Gastroesophageal sphincter (tissue), 4 donors: ENCODE measurements at regions not wholly inside any gene's neighbourhood (a gene's known extent, or its start where the extent isn't known, plus 50 kb on each side); places are given as distances from the start of the nearest gene placed in this dataset.

Experiments
- ATAC-seq: fragments of 150-250 bp; one replicate; pipeline ENCODE4 v1.9.1; 2016; ENCODE audit warnings: mild to moderate bottlenecking, moderate library complexity
- H3K27ac ChIP-seq, 4 donors: fragments of 200-600 bp; sonication (generic) in 3 of 4; 1 replicate in 3 of 4; 2 replicates in 1 of 4; pipeline ENCODE4 v1.5.1; 2016 to 2019
- H3K27me3 ChIP-seq: fragments of 200-600 bp; sonication (generic); one replicate; pipeline ENCODE4 v1.5.1; 2019
- H3K36me3 ChIP-seq, 2 donors: fragments of 200-600 bp; sonication (generic); one replicate each; pipeline ENCODE4 v1.5.1; 2019; ENCODE audit warnings: control low read depth in 1 of 2
- H3K4me1 ChIP-seq, 3 donors: fragments of 200-600 bp; sonication (generic); 1 replicate in 2 of 3; 2 replicates in 1 of 3; pipeline ENCODE4 v1.5.1; 2016 to 2019; ENCODE audit warnings: control low read depth in 2 of 3
- H3K4me3 ChIP-seq, 2 donors: fragments of 200-600 bp; sonication (generic); one replicate each; pipeline ENCODE4 v1.5.1; 2019; ENCODE audit warnings: mild to moderate bottlenecking in 1 of 2, moderate library complexity in 1 of 2
- H3K9me3 ChIP-seq, 3 donors: fragments of 200-600 bp; sonication (generic); one replicate each; pipeline ENCODE4 v1.5.1; 2017 to 2019; ENCODE audit warnings: control low read depth in 2 of 3
- EP300 ChIP-seq: sonication (generic); formaldehyde crosslinking; IDR thresholded peaks from one replicate; pipeline ENCODE4 v1.6.1; 2017; ENCODE audit warnings: antibody characterized with exemption, mild to moderate bottlenecking
- POLR2A ChIP-seq, 2 donors: fragments of 450-650 bp; IDR thresholded peaks; one replicate each; pipeline ENCODE4 v1.6.1; 2017; ENCODE audit warnings: antibody characterized with exemption in 2 of 2, mild to moderate bottlenecking in 2 of 2, moderate library complexity in 1 of 2
- POLR2AphosphoS5 ChIP-seq: sonication (generic); formaldehyde crosslinking; IDR thresholded peaks from one replicate; pipeline ENCODE4 v1.6.1; 2017; ENCODE audit warnings: antibody characterized with exemption
- WGBS, 2 donors: methylation state at CpG; one replicate each; pipeline ENCODE4 v1.1.5; 2018; ENCODE audit warnings: low coverage in 1 of 2; 5-methylcytosine and 5-hydroxymethylcytosine counted together
- TF ChIP-seq, protein P1 (sequence below), 4 experiments: fragments of 200-600 bp in 2 of 4; fragments of 450-650 bp in 2 of 4; sonication (generic) in 1 of 4; IDR thresholded peaks; one replicate each; pipeline ENCODE4 v1.5.1; 2017 to 2019; ENCODE audit warnings: antibody characterized with exemption in 4 of 4, mild to moderate bottlenecking in 2 of 4, moderate library complexity in 2 of 4

DNA sequence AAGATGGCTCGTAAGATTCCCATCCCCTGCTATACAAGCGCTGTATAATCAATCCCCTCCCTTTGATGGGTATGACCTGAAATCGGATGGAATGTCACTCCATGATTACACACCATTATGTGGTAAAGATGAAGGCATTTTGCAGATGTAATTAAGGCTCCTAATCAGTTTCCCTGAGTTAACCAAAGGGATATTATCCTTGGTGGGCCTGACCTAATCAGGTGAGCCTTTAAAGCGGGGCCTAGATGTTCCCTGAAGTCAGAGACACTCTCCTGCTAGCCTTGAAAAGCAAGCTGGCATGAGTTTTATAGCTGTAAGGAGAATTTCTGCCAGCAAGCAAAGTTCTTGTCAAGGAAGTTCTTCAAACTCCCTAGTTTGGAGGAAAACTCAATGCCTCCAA is 223.8 kb upstream of the FN1 start:
- Histone ChIP-seq H3K4me1 (peaks cover 0 to 57% (median 3%) of the 10 kb centered on the region in 3 donors), H3K36me3 (no peaks in the 10 kb centered on the region), H3K27ac (peak overlapping the region in 3 of 4 donors; percentile 76 to 86 (median 78)), H3K4me3 (no peak overlapping the region), H3K9me3 (no peaks in the 10 kb centered on the region), H3K27me3 (no peaks in the 10 kb centered on the region)
- TF ChIP-seq EP300, result no peak
- TF ChIP-seq, protein P1, sequence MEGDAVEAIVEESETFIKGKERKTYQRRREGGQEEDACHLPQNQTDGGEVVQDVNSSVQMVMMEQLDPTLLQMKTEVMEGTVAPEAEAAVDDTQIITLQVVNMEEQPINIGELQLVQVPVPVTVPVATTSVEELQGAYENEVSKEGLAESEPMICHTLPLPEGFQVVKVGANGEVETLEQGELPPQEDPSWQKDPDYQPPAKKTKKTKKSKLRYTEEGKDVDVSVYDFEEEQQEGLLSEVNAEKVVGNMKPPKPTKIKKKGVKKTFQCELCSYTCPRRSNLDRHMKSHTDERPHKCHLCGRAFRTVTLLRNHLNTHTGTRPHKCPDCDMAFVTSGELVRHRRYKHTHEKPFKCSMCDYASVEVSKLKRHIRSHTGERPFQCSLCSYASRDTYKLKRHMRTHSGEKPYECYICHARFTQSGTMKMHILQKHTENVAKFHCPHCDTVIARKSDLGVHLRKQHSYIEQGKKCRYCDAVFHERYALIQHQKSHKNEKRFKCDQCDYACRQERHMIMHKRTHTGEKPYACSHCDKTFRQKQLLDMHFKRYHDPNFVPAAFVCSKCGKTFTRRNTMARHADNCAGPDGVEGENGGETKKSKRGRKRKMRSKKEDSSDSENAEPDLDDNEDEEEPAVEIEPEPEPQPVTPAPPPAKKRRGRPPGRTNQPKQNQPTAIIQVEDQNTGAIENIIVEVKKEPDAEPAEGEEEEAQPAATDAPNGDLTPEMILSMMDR (IDR thresholded peaks at IDR 0.05), result no peak
- no peak for TF ChIP-seq POLR2A (IDR thresholded peaks at IDR 0.05)
- TF ChIP-seq POLR2AphosphoS5, result no peak
- ATAC-seq, result no peak
- 65 to 79% methylated on average over 2 to 4 of the region's 4 CpGs for WGBS, 2 donors

DNA sequence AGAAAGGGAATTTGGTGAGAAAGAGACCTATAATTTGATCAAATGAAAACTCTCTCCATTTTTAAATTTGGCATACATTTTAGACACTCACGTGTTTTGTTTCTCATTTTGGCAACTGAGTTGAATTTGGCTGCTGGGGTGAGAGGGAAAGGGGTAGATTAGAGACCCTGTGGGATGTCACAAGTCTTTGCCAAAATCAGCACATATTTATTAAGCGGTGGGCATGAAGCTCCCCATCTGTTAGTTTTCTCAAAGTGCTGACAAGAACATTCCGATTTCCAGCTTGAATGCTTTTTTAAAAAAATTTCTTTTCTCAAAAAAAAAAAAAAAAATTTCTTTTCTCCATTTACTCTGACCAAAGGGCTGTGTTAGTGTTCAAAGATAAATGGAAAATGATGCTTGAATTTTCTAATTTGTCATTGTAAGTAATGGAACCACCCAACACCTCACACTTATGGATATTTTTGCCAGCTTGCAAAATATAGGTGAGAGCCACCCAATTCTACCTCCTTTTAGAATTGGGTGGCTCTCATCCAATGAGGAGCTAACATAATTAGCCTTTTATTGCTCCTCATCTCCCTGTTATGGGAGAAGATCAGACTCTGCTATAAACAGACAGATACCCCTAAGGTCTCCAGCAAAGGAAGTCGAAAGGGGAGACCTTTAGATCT is 222.9 kb upstream of the FN1 start:
- H3K36me3 ChIP-seq, result no peaks in the 10 kb centered on the region
- H3K4me1 ChIP-seq, result peaks cover 0 to 58% (median 12%) of the 10 kb centered on the region in 3 donors
- H3K4me3 ChIP-seq, result no peak overlapping the region
- H3K9me3 ChIP-seq, result no peaks in the 10 kb centered on the region
- WGBS, 2 donors, result 50 to 53% methylated on average over 3 to 4 of the region's 4 CpGs
- TF ChIP-seq POLR2AphosphoS5 (no peak), EP300 (no peak), POLR2A (IDR thresholded peaks at IDR 0.05) (no peak)
- TF ChIP-seq, protein P1 (IDR thresholded peaks at IDR 0.05), result no peak
- no peak for ATAC-seq
- H3K27me3 ChIP-seq, result no peaks in the 10 kb centered on the region
- peak overlapping the region; percentile 43 to 86 (median 62) for H3K27ac ChIP-seq

DNA sequence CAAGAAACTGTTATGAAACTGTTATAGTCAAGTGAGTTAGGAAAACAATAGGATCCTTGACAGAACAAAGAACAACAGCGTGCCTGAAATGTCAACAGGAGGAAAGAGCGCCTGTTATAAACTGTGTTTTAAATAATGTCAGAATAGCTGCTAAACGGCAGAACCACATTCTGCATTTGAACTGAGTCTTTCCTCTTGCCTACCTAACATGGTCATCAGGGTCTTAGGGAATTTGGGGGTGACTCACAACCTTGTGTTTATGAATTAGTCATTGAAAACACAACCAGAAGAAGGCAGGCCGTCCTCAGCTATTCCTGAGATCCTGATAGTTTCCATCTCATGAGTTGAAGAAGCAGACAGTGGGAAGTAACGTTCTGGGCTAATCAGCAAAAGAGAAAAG is 222.0 kb upstream of the FN1 start:
- WGBS, 2 donors, result 16 to 24% methylated on average over 5 of the region's 5 CpGs
- ATAC-seq, result peak; percentile 49
- TF ChIP-seq POLR2AphosphoS5, result peak; percentile 75
- no peak for TF ChIP-seq POLR2A (IDR thresholded peaks at IDR 0.05)
- Histone ChIP-seq H3K27me3 (no peaks in the 10 kb centered on the region), H3K36me3 (no peaks in the 10 kb centered on the region), H3K27ac (peak overlapping the region; percentile 43 to 86 (median 62)), H3K4me1 (peaks cover 0 to 67% (median 15%) of the 10 kb centered on the region in 3 donors), H3K9me3 (no peaks in the 10 kb centered on the region), H3K4me3 (no peak overlapping the region)

DNA sequence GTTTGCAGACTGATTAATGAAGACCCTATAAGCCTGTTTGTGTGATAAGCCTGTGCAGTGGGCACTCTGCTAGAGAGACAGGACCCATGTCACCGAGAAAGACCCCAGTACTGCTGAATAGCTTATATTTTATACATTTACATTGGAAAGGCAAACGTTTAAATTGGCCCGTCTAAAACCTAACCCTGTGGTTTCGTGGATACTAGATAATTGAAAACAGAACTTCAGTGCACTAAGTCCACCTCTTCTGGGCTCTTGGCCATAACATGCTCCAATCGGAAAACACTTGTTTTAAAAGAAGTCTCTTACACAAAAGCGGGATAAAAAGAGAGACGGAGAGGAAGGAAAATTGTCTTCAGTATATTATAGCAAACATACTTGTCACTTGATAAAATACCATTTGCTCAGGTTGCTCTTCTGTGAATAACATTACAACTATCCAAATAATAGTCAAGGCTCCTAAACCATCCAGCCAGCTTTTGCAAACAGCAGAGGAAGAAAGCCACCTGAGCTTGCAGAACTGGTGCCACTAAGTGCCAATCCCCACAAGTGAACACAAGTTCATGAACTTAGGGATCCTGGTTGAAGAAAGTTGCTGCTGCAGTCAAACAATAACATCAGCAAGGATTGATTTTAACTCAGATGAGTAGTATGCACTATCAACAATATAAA is 218.4 kb upstream of the FN1 start:
- no peaks in the 10 kb centered on the region for H3K27me3 ChIP-seq
- no peaks in the 10 kb centered on the region for H3K36me3 ChIP-seq
- H3K4me3 ChIP-seq, result no peak overlapping the region
- peak overlapping the region; percentile 56 to 86 (median 66) for H3K27ac ChIP-seq
- no peaks in the 10 kb centered on the region for H3K9me3 ChIP-seq
- no peak for TF ChIP-seq EP300
- no peak for TF ChIP-seq POLR2A (IDR thresholded peaks at IDR 0.05)
- TF ChIP-seq, protein P1 (IDR thresholded peaks at IDR 0.05), result no peak
- no peak for TF ChIP-seq POLR2AphosphoS5
- H3K4me1 ChIP-seq, result peaks cover 0 to 57% (median 15%) of the 10 kb centered on the region in 3 donors
- ATAC-seq, result no peak
- 10 to 22% methylated on average over 6 to 7 of the region's 7 CpGs for WGBS, 2 donors

DNA sequence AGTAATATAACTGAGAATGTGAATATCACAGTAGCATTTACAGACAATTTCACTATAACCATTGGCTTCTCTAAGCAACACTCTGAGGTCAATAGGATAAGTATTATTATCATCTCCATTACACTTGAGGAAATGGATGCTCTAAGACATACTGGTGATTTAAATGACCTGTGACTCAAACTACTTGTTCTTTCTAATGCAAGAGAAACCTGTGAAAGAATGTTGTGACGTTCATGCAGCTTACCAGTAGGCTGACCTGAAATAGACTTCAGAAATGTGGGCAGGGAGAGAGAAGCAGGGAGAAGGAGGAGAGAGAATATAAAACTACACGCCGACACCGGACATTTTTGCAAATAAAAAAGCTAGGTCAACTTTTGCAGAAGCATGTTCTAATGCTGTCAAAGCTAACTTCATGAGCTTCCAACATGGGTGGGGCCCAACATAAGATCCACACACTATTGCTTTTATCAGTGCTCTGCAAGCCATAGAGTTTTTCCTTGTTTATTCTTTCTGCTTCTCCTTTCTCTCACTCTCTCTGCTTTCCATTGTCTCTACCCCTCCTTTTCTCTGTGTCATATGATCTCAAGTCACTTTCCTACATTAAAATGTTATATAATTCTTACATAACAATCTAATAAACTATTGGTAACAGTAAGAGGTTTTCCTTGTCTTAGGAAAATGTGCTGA is 217.6 kb upstream of the FN1 start:
- 23 to 24% methylated on average over 3 to 4 of the region's 4 CpGs for WGBS, 2 donors
- Histone ChIP-seq H3K4me1 (peaks cover 0 to 49% (median 15%) of the 10 kb centered on the region in 3 donors), H3K36me3 (no peaks in the 10 kb centered on the region), H3K4me3 (no peak overlapping the region), H3K27ac (peak overlapping the region; percentile 39 to 86 (median 66)), H3K9me3 (no peaks in the 10 kb centered on the region), H3K27me3 (no peaks in the 10 kb centered on the region)
- TF ChIP-seq EP300 (no peak), POLR2AphosphoS5 (no peak), POLR2A (IDR thresholded peaks at IDR 0.05) (no peak)
- TF ChIP-seq, protein P1 (IDR thresholded peaks at IDR 0.05), result no peak
- peak; percentile 33 for ATAC-seq
